ENCODE measurements at regions not wholly inside any gene's neighbourhood (a gene's known extent, or its start where the extent isn't known, plus 50 kb on each side); places are given as distances from the start of the nearest gene placed in this dataset.
"Not testable (repeated sequence)": the region's sequence is repeated elsewhere in the genome, so short reads cannot be mapped to it uniquely, and the experiment has no call there.

DNA sequence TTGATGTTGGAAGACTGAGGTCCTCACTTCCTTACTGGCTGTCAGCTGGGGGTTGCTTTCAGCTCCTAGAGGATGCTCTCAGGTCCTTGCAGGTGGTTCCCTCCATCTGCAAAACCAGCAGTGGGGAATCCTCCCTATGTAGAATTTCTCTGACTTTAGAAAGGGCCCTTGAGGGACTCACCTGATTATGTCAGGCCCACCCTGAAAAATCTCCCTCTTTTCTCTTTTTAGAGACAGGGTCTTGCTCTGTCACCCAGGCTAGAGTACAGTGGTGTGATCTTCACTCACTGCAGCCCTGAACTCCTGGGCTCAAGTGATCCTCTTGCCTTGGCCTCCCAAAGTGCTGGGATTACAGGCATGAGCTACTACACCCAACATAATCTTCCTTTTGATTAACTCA is 102.9 kb upstream of the MCHR2 start:
- no peak for DNase-seq (ENCODE audit: low read depth in 2 of 2)

DNA sequence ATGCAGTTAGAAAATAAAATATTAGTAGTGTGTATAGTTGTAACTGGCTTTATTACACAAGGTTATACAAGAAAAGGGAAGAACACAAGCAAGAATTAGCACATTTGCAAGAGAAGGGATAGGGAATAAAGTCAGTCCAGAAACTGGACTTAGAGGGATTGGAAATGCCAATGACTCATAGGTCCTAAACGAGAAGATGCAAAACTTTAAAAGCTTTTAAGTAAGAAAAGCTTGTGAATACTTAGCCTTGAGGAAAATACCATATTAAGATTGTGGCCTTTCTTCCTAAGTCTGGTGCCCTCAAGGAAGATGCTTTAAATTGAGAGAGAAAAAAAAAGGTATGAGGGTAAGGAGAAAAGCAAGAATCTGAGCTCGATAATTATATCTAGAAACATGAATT is 102.3 kb upstream of the MCHR2 start:
- DNase-seq (ENCODE audit: low read depth in 2 of 2): no peak

DNA sequence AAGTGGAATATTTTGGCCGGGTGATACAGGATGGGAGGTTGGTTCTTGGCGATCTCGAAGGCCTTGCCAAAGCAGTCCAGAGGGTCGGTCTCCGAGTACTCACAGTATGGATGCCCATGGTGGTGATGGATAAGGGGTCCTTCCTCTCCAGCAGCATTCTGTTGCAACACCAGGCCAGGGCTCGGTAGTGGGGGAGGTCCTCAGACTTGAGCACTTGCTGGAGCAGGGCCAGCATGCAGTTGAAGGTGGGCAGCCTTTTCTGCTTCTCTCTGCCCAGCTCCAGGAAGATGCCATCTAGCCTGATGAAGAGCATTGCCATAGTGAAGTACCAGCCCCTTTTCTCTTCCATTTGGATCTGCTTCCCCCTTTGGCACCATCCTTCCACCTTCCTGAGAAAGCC is 99.4 kb upstream of the MCHR2 start:
- no peak for DNase-seq (ENCODE audit: low read depth in 2 of 2)

DNA sequence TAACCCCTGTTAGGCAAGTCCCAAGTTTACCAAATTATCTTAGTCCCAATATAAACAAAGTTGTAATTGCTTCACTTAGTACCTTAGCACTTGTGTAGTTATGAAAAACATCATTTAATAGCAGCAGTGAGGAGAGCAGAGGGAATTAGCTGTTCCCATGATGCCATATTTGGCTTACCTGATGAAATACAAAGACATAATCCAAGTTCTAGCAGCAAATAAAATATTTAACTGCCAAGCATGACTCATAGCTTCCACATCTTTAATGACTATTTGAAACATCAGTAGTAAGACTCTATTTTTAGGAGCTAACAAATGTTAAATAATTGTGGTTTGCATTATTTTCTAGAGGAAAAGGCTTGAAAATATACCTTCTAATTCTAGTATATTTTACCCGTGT is 94.0 kb upstream of the MCHR2 start:
- DNase-seq (ENCODE audit: low read depth in 2 of 2): no peak

DNA sequence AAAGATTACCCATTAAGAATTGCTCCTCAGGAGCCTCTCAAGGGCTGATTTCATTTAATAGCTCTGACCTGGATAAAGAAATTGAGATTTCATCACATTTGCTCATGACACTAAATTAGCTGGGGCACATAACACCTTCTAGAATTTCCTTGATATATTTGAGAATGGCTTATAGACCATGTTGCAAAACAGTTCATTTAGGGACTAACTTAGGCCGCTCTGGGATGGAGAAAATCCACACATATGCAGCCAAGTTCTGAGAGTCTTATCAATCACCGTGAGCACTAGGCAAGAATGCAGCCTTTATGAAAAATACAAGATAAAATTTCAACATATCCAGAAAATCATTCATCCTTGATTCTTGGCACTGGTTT is 91.0 kb upstream of the MCHR2 start:
- no peak for DNase-seq (ENCODE audit: low read depth in 2 of 2)

DNA sequence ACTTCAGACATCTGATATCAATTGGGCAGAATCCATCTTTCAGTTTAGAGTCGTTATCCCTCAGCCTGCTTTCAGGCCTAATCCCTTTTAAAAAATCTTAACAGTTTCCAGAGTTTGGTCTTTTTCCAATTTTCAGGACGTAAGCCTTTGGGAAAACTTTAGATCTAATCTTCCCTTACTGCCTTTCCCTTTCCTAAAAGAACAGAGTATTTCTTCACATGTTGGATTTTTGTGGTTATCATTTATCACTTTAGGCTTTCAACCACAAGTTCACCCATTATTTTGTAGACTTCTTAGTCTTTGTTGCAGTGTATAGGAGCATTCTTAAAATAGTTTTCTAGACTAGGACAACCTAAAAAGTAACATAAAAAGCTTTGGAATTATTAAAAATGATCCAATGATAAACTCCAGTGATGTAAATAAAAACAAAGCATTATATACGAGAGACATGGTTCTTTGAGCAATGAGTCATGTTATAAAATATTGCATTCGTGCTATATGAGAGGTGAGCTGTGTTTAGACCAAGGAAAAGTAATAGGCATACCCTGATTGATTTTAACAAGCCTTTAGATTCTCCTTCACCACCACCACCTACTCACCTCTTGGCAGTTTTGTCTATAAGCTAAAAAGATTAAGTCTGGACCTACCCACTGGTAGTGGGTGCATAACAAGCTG is 90.4 kb upstream of the MCHR2 start:
- DNase-seq (ENCODE audit: low read depth in 2 of 2): no peak

DNA sequence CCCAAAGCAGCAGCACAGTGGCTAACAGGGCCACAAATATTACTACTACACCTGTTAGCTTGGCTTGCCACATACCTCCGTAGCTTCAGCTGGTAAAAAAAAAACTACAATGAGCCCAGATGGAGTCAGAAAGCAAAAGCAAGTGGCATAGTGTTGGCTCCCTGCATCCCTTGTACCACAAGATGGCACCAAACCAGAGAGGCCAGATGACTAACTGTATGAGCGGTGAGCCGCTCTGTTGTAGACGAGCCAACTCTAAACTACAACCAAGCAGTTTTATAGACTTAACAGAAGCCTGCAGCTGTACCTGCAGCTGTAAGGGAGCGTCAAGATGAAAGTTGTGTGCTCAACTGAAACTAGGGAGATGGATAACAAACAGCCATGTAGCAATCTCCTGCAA is 84.5 kb upstream of the MCHR2 start:
- no peak for DNase-seq (ENCODE audit: low read depth in 2 of 2)

DNA sequence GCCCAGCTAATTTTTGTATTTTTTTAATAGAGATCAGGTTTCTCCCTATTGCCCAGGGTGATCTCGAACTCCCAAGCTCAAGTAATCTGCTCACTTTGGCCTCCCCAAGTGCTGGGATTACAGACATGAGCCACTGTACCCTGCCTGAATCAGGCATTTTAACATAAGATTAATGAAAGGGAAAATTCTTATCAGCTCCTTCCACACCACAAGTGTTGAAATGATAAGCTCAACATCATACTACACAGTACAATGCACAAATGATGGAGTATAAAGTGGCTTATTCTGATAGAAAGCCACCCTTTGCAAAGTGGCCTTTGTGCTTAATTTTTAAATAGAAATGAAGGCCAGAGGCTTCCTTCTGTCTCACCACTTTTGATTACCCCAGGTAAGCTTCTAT is 71.3 kb upstream of the MCHR2 start:
- no peak for DNase-seq (ENCODE audit: low read depth in 2 of 2)

DNA sequence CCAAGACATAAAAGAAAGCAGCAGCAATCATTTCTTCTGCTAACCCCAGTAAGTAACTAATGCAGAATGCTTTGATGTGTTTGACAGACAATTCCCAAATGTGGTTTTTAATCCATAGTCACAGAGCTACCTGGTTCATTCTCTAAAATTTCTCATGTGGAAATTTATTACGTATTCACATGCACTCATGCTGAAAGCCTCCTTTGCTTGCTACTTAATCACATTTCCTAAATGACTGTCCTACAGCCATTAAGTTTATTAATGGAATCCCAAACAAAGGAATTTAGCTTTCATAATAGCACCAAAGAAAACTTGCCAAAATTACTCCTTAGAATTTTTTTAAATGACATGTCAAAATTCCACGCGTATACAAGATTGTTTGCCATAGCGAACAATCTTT is 68.6 kb upstream of the MCHR2 start:
- DNase-seq (ENCODE audit: low read depth in 2 of 2): no peak

DNA sequence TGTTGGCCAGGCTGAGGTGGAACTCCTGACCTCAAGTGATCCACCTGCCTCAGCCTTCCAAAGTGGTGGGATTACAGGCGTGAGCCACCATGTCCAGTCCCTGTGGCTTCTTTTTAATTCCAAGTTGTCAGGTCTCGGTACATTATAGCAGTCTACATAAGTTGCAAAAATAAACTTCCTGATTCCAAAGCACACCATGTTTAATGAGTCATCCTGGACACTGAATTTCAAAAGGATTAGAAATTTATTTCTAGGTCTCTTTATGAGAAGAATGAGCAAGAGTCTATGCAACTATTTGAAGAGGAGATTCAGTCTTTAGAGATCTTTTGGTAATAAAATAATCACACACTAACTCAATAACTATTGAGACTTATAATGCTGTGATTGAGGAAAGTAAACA is 63.9 kb upstream of the MCHR2 start:
- DNase-seq (ENCODE audit: low read depth in 2 of 2): no peak

DNA sequence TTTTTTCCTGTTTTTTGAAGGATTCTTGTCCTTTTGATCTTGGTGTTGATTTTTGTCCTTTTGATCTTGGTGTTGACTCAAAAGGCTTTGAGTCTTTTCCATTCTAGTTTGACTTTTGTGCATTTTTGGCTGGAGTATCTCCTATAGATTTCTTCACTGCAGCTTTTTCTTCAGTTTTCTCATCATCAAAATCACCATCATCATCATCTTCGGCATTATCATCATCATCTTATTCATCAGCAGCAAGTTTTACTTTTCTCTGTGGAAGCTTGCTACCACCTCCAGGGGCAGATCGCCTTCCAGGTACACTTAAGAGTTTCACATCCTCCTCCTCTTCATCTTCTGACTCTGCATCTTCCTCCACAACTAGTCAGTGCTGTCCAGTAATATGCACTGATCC is 56.5 kb upstream of the MCHR2 start:
- no peak for DNase-seq (ENCODE audit: low read depth in 2 of 2)

DNA sequence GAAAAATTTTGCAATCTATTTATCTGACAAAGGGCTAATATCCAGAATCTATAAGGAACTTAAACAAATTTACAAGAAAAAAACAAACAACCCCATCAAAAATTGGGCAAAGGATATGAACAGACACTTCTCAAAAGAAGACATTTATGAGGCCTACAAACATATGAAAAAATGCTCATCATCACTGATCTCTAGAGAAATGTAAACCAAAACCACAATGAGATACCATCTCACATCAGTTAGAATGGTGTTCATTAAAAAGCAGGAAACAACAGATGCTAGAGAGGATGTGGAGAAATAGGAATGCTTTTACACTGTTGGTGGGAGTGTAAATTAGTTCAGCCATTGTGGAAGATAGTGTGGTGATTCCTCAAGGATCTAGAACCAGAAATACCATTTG is 49.9 kb upstream of the MCHR2 start:
- DNase-seq (ENCODE audit: low read depth in 2 of 2): not testable (repeated sequence)
